Stomach (tissue), 8 donors: ENCODE measurements at regions not wholly inside any gene's neighbourhood (a gene's known extent, or its start where the extent isn't known, plus 50 kb on each side); places are given as distances from the start of the nearest gene placed in this dataset.

Source experiments
- DNase-seq, 2 donors: peaks; one replicate each; pipeline versions ENCODE4 v3.0.0 to v3.0.0-alpha.2; 2013 to 2019
- H3K27ac ChIP-seq, 5 donors: fragments of 200-600 bp in 4 of 5; sonication (generic) in 4 of 5; one replicate each; pipeline ENCODE4 v1.5.1; 2013 to 2019; ENCODE audit warnings: mild to moderate bottlenecking in 1 of 5, moderate library complexity in 1 of 5
- H3K27me3 ChIP-seq, 3 donors: fragments of 200-600 bp; sonication (generic); one replicate each; pipeline ENCODE4 v1.5.1; 2017 to 2019; ENCODE audit warnings: mixed run types in 1 of 3
- H3K36me3 ChIP-seq, 4 donors: fragments of 200-600 bp; sonication (generic); 1 replicate in 3 of 4; 2 replicates in 1 of 4; pipeline ENCODE4 v1.5.1; 2016 to 2019
- H3K4me1 ChIP-seq, 4 donors: fragments of 200-600 bp; sonication (generic); one replicate each; pipeline ENCODE4 v1.5.1; 2016 to 2019
- H3K4me3 ChIP-seq, 4 donors: fragments of 200-600 bp; sonication (generic) in 3 of 4; one replicate each; pipeline ENCODE4 v1.5.1; 2016 to 2019; ENCODE audit warnings: mild to moderate bottlenecking in 1 of 4
- H3K9me3 ChIP-seq, 4 donors: fragments of 200-600 bp; sonication (generic); one replicate each; pipeline ENCODE4 v1.5.1; 2016 to 2019
- EP300 ChIP-seq: sonication (generic); formaldehyde crosslinking; IDR thresholded peaks from one replicate; pipeline ENCODE4 v1.6.1; 2017; ENCODE audit warnings: antibody characterized with exemption
- POLR2A ChIP-seq, 4 donors: fragments of 450-650 bp; IDR thresholded peaks; one replicate each; pipeline ENCODE4 v1.6.1; 2016; ENCODE audit warnings: antibody characterized with exemption in 4 of 4, control low read depth in 2 of 4, mild to moderate bottlenecking in 1 of 4, moderate library complexity in 1 of 4
- POLR2AphosphoS5 ChIP-seq, 3 donors: sonication (generic); formaldehyde crosslinking; IDR thresholded peaks; one replicate each; pipeline ENCODE4 v1.6.1; 2016; ENCODE audit warnings: antibody characterized with exemption in 3 of 3
- WGBS, 5 donors: extraction: QIAGEN DNeasy Blood & Tissue Kit in 3 of 5; methylation state at CpG; one replicate each; pipeline versions ENCODE4 v1.1.5 to v1.1.7; 2013 to 2018; 5-methylcytosine and 5-hydroxymethylcytosine counted together
- intact Hi-C: fragments of 100-400 bp; cut with DNase I; formaldehyde crosslinking; loops from one replicate; pipeline ENCODE4 v1.15.1; 2023; ENCODE audit warnings: low total_unique reads
- TF ChIP-seq, protein P1 (sequence below), 7 experiments: fragments of 450-650 bp in 4 of 7; fragments of 200-600 bp in 3 of 7; sonication (generic) in 3 of 7; IDR thresholded peaks; one replicate each; pipeline ENCODE4 v1.5.1; 2016 to 2019; ENCODE audit warnings: antibody characterized with exemption in 7 of 7, control low read depth in 2 of 7, mild to moderate bottlenecking in 1 of 7
- donor health status: healthy with polysubstance abuse.
- donor health status: Bipolar disorder and iron deficiency.
- donor health status: healthy.

DNA sequence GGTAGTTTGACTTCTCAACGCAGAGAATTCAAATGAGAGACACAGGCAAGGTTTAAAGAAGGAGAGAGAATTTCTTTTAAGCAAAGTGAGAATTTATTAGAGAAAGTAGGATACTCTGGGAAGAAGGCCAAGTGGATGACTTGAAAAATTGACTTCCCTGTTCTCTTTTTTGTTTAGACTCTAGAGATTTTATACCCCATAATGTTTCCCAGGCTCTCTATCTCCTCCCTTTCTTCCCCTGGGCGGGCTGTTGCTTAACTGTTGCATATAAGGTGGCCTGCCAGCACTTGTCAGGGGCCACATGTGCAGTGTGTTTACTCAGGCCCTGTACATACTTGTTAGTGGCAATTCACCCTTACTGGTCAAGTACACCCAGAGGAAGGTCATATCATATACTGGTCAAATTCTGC, 403.7 kb downstream of the SLC6A15 start:
- Histone ChIP-seq H3K9me3 (no peaks in the 10 kb centered on the region), H3K4me1 (peaks cover 0 to 12% (median 3%) of the 10 kb centered on the region in 4 donors), H3K36me3 (no peaks in the 10 kb centered on the region), H3K27ac (peak overlapping the region in 1 of 5 donors; percentile 20), H3K4me3 (no peak overlapping the region), H3K27me3 (no peaks in the 10 kb centered on the region)
- 43 to 54% (median 44%) methylated on average over 2 of the region's 2 CpGs for WGBS, 5 donors
- peak in 1 of 2 donors; percentile 67 for DNase-seq
- TF ChIP-seq POLR2A (IDR thresholded peaks at IDR 0.05): no peak
- TF ChIP-seq, protein P1, sequence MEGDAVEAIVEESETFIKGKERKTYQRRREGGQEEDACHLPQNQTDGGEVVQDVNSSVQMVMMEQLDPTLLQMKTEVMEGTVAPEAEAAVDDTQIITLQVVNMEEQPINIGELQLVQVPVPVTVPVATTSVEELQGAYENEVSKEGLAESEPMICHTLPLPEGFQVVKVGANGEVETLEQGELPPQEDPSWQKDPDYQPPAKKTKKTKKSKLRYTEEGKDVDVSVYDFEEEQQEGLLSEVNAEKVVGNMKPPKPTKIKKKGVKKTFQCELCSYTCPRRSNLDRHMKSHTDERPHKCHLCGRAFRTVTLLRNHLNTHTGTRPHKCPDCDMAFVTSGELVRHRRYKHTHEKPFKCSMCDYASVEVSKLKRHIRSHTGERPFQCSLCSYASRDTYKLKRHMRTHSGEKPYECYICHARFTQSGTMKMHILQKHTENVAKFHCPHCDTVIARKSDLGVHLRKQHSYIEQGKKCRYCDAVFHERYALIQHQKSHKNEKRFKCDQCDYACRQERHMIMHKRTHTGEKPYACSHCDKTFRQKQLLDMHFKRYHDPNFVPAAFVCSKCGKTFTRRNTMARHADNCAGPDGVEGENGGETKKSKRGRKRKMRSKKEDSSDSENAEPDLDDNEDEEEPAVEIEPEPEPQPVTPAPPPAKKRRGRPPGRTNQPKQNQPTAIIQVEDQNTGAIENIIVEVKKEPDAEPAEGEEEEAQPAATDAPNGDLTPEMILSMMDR (IDR thresholded peaks at IDR 0.05): no peak
- TF ChIP-seq EP300: no peak
- no peak for TF ChIP-seq POLR2AphosphoS5 (IDR thresholded peaks at IDR 0.05)
- intact Hi-C loops: no loop called here

DNA sequence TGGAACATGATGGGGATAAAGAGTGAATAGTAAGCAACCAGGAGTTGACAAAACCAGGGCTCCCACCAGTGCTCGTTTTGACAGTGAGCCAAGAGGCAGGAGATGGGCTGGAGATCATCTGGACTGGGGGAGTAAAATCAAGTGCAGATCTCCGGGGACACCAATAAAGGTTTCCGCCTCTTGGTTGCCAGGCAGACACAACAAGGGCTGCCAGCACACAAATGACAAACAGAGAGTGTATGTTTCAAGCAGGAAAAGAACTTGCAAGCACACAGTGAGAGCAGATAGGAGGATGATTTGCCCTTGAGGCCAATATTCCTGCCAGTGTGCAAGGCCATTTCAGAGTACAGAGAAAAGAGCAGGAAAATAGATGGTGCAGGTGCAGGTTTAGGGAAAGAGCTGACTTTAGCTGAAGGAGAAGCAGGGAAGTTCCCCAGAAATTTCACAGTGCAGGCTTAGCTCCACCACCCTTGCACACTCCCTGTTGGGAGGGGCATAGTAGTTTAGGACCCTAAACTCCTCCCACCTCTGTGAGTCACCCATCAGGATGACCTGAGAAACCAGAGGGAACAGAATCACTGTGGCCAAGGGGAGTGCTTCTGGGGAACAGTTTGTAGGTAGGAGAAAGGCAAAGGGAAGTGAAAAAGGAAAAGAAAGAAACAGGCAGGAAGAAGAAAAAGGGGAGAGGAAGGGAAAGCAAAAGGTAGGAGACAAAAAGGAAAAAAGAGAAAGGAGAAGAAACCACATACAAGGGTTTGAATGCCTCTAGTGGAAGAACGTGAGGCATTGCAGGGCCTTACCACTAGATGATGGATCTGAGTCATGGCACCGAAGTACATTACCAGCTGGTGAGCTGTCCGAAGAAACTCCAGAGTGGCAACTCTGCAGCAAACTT, 404.4 kb downstream of the SLC6A15 start:
- H3K4me1 ChIP-seq: peaks cover 0 to 12% (median 3%) of the 10 kb centered on the region in 4 donors
- H3K4me3 ChIP-seq: no peak overlapping the region
- H3K27ac ChIP-seq: peak overlapping the region in 1 of 5 donors; percentile 20
- 46 to 58% (median 48%) methylated on average over 6 of the region's 6 CpGs for WGBS, 5 donors
- TF ChIP-seq EP300 (no peak), POLR2AphosphoS5 (IDR thresholded peaks at IDR 0.05) (no peak), POLR2A (IDR thresholded peaks at IDR 0.05) (no peak)
- TF ChIP-seq, protein P1 (IDR thresholded peaks at IDR 0.05): no peak
- H3K27me3 ChIP-seq: no peaks in the 10 kb centered on the region
- H3K36me3 ChIP-seq: no peaks in the 10 kb centered on the region
- intact Hi-C loops: no loop called here
- peak in 1 of 2 donors; percentile 48 for DNase-seq
- no peaks in the 10 kb centered on the region for H3K9me3 ChIP-seq

DNA sequence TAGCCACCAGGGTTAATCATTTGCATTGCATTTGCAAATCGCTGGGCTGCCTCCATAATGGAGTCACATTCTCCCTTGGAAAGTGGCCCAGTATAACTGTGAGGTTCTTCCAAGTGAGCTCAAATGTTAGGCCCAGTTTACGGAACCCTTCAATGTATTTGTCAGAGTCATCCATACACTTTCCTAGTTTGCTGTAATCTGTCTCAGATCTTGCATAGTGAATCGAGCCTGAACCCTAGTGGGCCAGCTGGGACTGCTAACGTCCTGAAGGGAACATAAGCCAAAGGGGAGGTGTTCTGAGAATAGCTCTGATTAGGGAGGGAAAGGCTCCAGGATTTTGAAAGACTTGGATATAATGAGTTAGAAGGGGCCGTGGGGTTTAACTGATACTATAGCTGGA, 406.3 kb downstream of the SLC6A15 start:
- intact Hi-C loops: no loop called here
- Histone ChIP-seq H3K27ac (no peak overlapping the region), H3K36me3 (no peaks in the 10 kb centered on the region), H3K27me3 (no peaks in the 10 kb centered on the region), H3K4me3 (no peak overlapping the region), H3K9me3 (no peaks in the 10 kb centered on the region), H3K4me1 (peaks cover 0 to 12% (median 3%) of the 10 kb centered on the region in 4 donors)
- peak in 1 of 2 donors; percentile 74 for DNase-seq
- TF ChIP-seq, protein P1 (IDR thresholded peaks at IDR 0.05): no peak
- TF ChIP-seq EP300 (no peak), POLR2A (IDR thresholded peaks at IDR 0.05) (no peak), POLR2AphosphoS5 (IDR thresholded peaks at IDR 0.05) (no peak)
- 42 to 58% (median 55%) methylated on average over 5 of the region's 5 CpGs for WGBS, 5 donors

DNA sequence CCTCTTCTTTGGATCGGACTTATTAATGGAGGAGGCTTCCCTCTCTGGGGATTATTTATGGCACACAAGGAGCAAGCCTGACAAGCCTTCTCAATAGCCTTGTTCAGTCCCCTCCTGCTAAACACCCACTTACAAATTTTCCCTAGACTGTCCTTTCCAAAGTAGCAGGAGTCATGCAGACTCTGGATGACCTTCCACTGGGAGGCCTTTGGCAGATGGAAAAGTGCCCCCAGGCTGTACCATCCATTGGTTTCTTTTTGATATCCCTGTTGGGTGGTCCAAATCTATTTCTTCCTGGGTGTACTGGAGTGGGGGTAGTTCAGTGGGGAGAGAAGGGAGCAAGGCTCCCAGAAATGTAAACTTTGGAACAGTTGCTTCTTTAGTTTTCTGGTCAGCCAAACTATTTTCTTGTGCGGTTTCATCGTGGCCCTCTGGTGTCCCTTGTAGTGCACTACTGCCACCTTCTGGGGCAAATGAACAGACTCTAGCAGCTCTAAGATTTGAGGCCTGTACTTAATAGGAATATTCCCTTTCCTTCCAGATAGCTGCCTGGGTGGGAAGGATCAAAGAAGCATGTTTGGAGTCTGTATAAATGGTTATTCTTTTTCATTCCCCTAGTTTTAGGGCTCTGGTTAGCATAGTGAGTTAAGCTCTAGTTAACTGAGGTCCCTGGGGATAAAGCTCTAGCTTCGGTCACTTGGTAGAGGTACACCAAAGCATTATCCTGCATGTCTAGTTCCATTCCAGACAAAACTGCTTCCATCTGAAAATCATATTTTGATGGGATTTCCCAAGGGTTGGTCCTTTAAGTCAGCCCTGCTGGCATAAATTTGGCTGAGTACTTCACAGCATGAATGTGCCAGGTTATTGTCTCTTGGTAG, 409.5 kb downstream of the SLC6A15 start:
- DNase-seq: peak; percentile 30 to 78
- Histone ChIP-seq H3K36me3 (no peaks in the 10 kb centered on the region), H3K9me3 (no peaks in the 10 kb centered on the region), H3K27me3 (no peaks in the 10 kb centered on the region), H3K4me1 (peaks cover 0 to 6% (median 0%) of the 10 kb centered on the region in 4 donors), H3K27ac (no peak overlapping the region), H3K4me3 (no peak overlapping the region)
- TF ChIP-seq, protein P1 (IDR thresholded peaks at IDR 0.05): peak in 4 of 7 experiments; percentile 11 to 45 (median 20)
- no peak for TF ChIP-seq POLR2AphosphoS5 (IDR thresholded peaks at IDR 0.05)
- TF ChIP-seq POLR2A (IDR thresholded peaks at IDR 0.05): no peak
- intact Hi-C loops: no loop called here
- 50 to 64% (median 57%) methylated on average over 4 of the region's 4 CpGs for WGBS, 5 donors
